CD4-positive, alpha-beta T cell (primary cell): ENCODE measurements at regions not wholly inside any gene's neighbourhood (a gene's known extent, or its start where the extent isn't known, plus 50 kb on each side); places are given as distances from the start of the nearest gene placed in this dataset.

Experiments
- ATAC-seq: fragments of 200-7000 bp; cut with Tn5 transposase; one replicate; pipeline ENCODE4 v1.10.0; 2022; ENCODE audit warnings: mild to moderate bottlenecking; ENCODE audit not compliant: poor library complexity
- CTCF ChIA-PET: fragments of 350-600 bp; sonication (Branson Sonifier 250); formaldehyde crosslinking; loops from one replicate; lab custom pipeline; 2021; ENCODE audit warnings: antibody characterized with exemption, inconsistent platforms; lab: Charles Lee
- POLR2A ChIA-PET: fragments of 350-600 bp; sonication (Branson Sonifier 250); formaldehyde crosslinking; loops from one replicate; lab custom pipeline; 2021; ENCODE audit warnings: antibody characterized with exemption, inconsistent platforms; lab: Charles Lee
- DNase-seq, 14 experiments: peaks; one replicate each; pipeline ENCODE4 v3.0.0-alpha.2; 2013 to 2020; ENCODE audit warnings: mixed read lengths in 2 of 14
- H3K27ac ChIP-seq, 2 donors: one replicate each; pipeline versions ENCODE4 v1.5.1 to v1.7.0; 2013; ENCODE audit warnings: low read length in 2 of 2, low read depth in 1 of 2, mild to moderate bottlenecking in 1 of 2
- H3K27me3 ChIP-seq, 2 experiments: 1 replicate in 1 of 2; 2 replicates in 1 of 2; pipeline versions ENCODE4 v1.6.1 to v1.7.0; 2013; ENCODE audit warnings: low read length in 2 of 2, control low read depth in 1 of 2, mild to moderate bottlenecking in 1 of 2, moderate library complexity in 1 of 2; ENCODE audit not compliant: insufficient read depth in 2 of 2, control insufficient read depth in 1 of 2
- H3K36me3 ChIP-seq: one replicate; pipeline ENCODE4 v1.6.1; 2013; ENCODE audit warnings: low read length, control low read depth; ENCODE audit not compliant: insufficient read depth
- H3K4me1 ChIP-seq: one replicate; pipeline ENCODE4 v1.6.1; 2013; ENCODE audit warnings: low read length, control low read depth; ENCODE audit not compliant: insufficient read depth
- H3K4me3 ChIP-seq: one replicate; pipeline ENCODE4 v1.5.1; 2013; ENCODE audit warnings: mild to moderate bottlenecking, low read length, moderate library complexity
- H3K9me3 ChIP-seq, 2 experiments: 1 replicate in 1 of 2; 2 replicates in 1 of 2; pipeline versions ENCODE4 v1.6.1 to v1.7.0; 2013; ENCODE audit warnings: low read length in 2 of 2, mild to moderate bottlenecking in 2 of 2, control low read depth in 1 of 2, moderate library complexity in 1 of 2; ENCODE audit not compliant: control insufficient read depth in 1 of 2, insufficient read depth in 1 of 2
- H3K27ac Mint-ChIP-seq: one replicate; pipeline ENCODE4 v1.8.0; 2020; ENCODE audit warnings: mixed read lengths
- H3K27me3 Mint-ChIP-seq: one replicate; pipeline ENCODE4 v1.8.0; 2021; ENCODE audit warnings: mixed read lengths
- H3K36me3 Mint-ChIP-seq: one replicate; pipeline ENCODE4 v1.8.0; 2021; ENCODE audit warnings: low read depth, mixed read lengths
- H3K4me1 Mint-ChIP-seq: one replicate; pipeline ENCODE4 v1.8.0; 2021; ENCODE audit warnings: low read depth, mixed read lengths
- H3K4me3 Mint-ChIP-seq: one replicate; pipeline ENCODE4 v1.8.0; 2020; ENCODE audit warnings: mild to moderate bottlenecking, mixed read lengths
- H3K9me3 Mint-ChIP-seq: one replicate; pipeline ENCODE4 v1.8.0; 2020; ENCODE audit warnings: mixed read lengths
- CTCF ChIP-seq: fragments of 200-600 bp; IDR thresholded peaks from one replicate; pipeline ENCODE4 v1.8.0; 2022; ENCODE audit warnings: antibody characterized with exemption, mild to moderate bottlenecking
- intact Hi-C, 2 experiments: fragments of 100-400 bp; cut with DNase I in 1 of 2; cut with micrococcal nuclease in 1 of 2; formaldehyde crosslinking; loops; one replicate each; pipeline versions ENCODE4 v1.15.1 to v1.9.0; 2023 to 2025; cut with DNase I, micrococcal nuclease

- H3K9me3 Mint-ChIP-seq, result no peaks in the 10 kb centered on the region
- ChIA-PET CTCF (interaction anchor here (0.9 to 2.8 kb wide), 13 partner anchors 29 to 162 kb away, joined by 3 to 15 read pairs (median 5); partner anchors contain the start of genes MPHOSPH9, MTRFR and PITPNM2), POLR2A (interaction anchor here (1.0 to 3.2 kb wide), 19 partner anchors 10 to 239 kb away, joined by 3 to 57 read pairs (median 6); partner anchors contain the start of genes MPHOSPH9, MTRFR, OGFOD2 and PITPNM2)
- DNase-seq (peak; percentile 49 to 90 (median 70)), ATAC-seq (peak; percentile 83)
- no peaks in the 10 kb centered on the region for H3K27me3 ChIP-seq
- peak overlapping the region; percentile 90 for H3K27ac Mint-ChIP-seq
- H3K4me3 Mint-ChIP-seq, result peak overlapping the region; percentile 81
- peaks cover 67% of the 10 kb centered on the region for H3K4me1 ChIP-seq
- no peaks in the 10 kb centered on the region for H3K27me3 Mint-ChIP-seq
- peak; percentile 59 for TF ChIP-seq CTCF
- H3K4me3 ChIP-seq, result peak overlapping the region; percentile 61
- H3K36me3 Mint-ChIP-seq, result no peaks in the 10 kb centered on the region
- intact Hi-C loops, result loop anchor here (1.0 to 5.0 kb wide), 7 partner anchors 31 to 303 kb away; partner anchors contain the start of genes CCDC62 (in 1 of the 2), MPHOSPH9 (in 1 of the 2), MTRFR (in 1 of the 2) and PITPNM2 (in 1 of the 2)
- peak overlapping the region; percentile 66 to 81 for H3K27ac ChIP-seq
- no peaks in the 10 kb centered on the region for H3K9me3 ChIP-seq
- H3K36me3 ChIP-seq, result no peaks in the 10 kb centered on the region
- peaks cover 70% of the 10 kb centered on the region for H3K4me1 Mint-ChIP-seq
Observed at GRCh38 chr12:123075646-123076171, 75.2 kb downstream of the PITPNM2 start.

GRCh38 chr12:123075087-123075645, 75.7 kb downstream of the PITPNM2 start:
- peak overlapping the region; percentile 90 for H3K27ac Mint-ChIP-seq
- intact Hi-C loops, result loop anchor here (1.0 to 5.0 kb wide), 6 partner anchors 30 to 303 kb away; partner anchors contain the start of genes CCDC62 (in 1 of the 2), MPHOSPH9 (in 1 of the 2), MTRFR (in 1 of the 2) and PITPNM2 (in 1 of the 2)
- no peaks in the 10 kb centered on the region for H3K36me3 ChIP-seq
- H3K4me1 Mint-ChIP-seq, result peaks cover 70% of the 10 kb centered on the region
- peaks cover 69% of the 10 kb centered on the region for H3K4me1 ChIP-seq
- ChIA-PET CTCF (interaction anchor here (0.9 to 2.8 kb wide), 14 partner anchors 28 to 167 kb away, joined by 3 to 15 read pairs (median 4); partner anchors contain the start of genes MPHOSPH9, MTRFR and PITPNM2), POLR2A (interaction anchor here (0.7 to 3.2 kb wide), 19 partner anchors 9 to 239 kb away, joined by 3 to 57 read pairs (median 5); partner anchors contain the start of genes MPHOSPH9, MTRFR, OGFOD2 and PITPNM2)
- H3K9me3 ChIP-seq, result no peaks in the 10 kb centered on the region
- peak overlapping the region; percentile 66 to 81 for H3K27ac ChIP-seq
- H3K27me3 ChIP-seq, result no peaks in the 10 kb centered on the region
- DNase-seq (peak in 6 of 14 experiments; percentile 9 to 51 (median 28)), ATAC-seq (peak; percentile 4)
- no peaks in the 10 kb centered on the region for H3K27me3 Mint-ChIP-seq
- no peak for TF ChIP-seq CTCF
- no peaks in the 10 kb centered on the region for H3K9me3 Mint-ChIP-seq
- no peaks in the 10 kb centered on the region for H3K36me3 Mint-ChIP-seq
- H3K4me3 ChIP-seq, result peak overlapping the region; percentile 61
- H3K4me3 Mint-ChIP-seq, result peak overlapping the region; percentile 81

- Histone ChIP-seq H3K36me3 (no peaks in the 10 kb centered on the region), H3K4me1 (peaks cover 69% of the 10 kb centered on the region), H3K9me3 (no peaks in the 10 kb centered on the region), H3K27ac (no peak overlapping the region), H3K27me3 (no peaks in the 10 kb centered on the region), H3K4me3 (peak overlapping the region; percentile 61)
- intact Hi-C loops, result loop anchor here (2.0 kb wide), 4 partner anchors 29 to 159 kb away; partner anchors contain the start of genes MPHOSPH9 (in 1 of the 2), MTRFR (in 1 of the 2) and PITPNM2 (in 1 of the 2)
- no peak for DNase-seq
- ChIA-PET POLR2A (interaction anchor here (0.7 to 3.2 kb wide), 15 partner anchors 8 to 238 kb away, joined by 3 to 57 read pairs (median 5); partner anchors contain the start of genes MPHOSPH9, MTRFR, OGFOD2 and PITPNM2), CTCF (interaction anchor here (1.0 to 2.8 kb wide), 3 partner anchors 42 to 168 kb away, joined by 3 to 10 read pairs (median 9); no protein-coding TSS in a partner anchor)
- H3K36me3 Mint-ChIP-seq, result no peaks in the 10 kb centered on the region
- H3K27ac Mint-ChIP-seq, result peak overlapping the region; percentile 90
- H3K4me1 Mint-ChIP-seq, result peaks cover 66% of the 10 kb centered on the region
- H3K27me3 Mint-ChIP-seq, result no peaks in the 10 kb centered on the region
- H3K9me3 Mint-ChIP-seq, result no peaks in the 10 kb centered on the region
- TF ChIP-seq CTCF, result no peak
- ATAC-seq, result no peak
- peak overlapping the region; percentile 81 for H3K4me3 Mint-ChIP-seq
Observed at GRCh38 chr12:123073962-123074801, 76.7 kb downstream of the PITPNM2 start.
